ENCODE measurements at regions not wholly inside any gene's neighbourhood (a gene's known extent, or its start where the extent isn't known, plus 50 kb on each side); places are given as distances from the start of the nearest gene placed in this dataset.

GRCh38 chr6:4678506-4679300, 97.5 kb upstream of the CDYL start:
- TF ChIP-seq CTCF (conservative IDR thresholded peaks at IDR 0.05; ENCODE audit: low read depth, low read length) (no peak), EZH2 (IDR thresholded peaks at IDR 0.05; ENCODE audit: low read length, unreplicated experiment) (no peak)
